ENCODE measurements at regions not wholly inside any gene's neighbourhood (a gene's known extent, or its start where the extent isn't known, plus 50 kb on each side); places are given as distances from the start of the nearest gene placed in this dataset.

GRCh38 chr1:182292193-182292741, 99.3 kb downstream of the GLUL start:
- no peak for DNase-seq

GRCh38 chr1:182291584-182292192, 99.9 kb downstream of the GLUL start:
- DNase-seq, result no peak

DNA sequence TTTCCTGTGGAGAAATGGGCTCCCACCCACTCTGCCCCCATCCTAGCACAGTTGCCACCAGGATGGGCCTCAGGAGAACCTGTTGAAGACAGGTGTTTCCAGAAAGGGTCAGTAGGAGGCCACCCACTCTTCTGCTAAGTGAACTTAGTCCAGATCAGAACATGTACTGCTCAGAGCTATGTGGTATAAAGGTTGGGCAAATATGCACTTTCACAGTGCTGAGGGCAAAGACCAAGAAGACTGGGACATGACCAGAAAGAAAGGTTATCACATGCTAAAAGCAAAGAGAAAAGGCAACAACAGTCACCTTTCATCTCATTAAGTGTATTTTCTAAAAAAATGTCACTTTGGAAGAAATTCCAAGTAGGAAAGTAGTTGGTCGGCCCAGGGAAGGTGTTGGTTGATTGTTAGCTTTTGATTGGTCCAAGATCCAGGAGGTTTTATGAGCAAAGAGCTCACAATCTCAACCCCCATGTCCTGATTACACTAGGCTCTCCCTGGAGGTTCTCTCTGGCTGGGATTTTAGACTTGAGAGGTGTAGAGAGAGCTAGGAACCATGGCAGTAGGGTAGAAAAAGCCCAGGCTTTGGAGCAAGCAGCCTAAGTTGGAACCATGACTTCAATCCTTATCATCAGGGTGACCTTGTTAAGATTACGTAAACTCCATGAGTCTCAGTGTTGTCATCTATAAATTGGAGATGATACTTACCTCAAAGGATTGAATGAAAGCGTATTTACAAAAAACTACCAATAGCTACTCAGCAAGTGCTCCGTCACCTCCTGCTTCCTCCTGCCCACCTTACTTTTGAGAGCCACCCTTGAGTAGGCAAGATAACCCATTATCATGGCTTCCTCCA, 102.6 kb downstream of the GLUL start:
- no peak for DNase-seq

DNA sequence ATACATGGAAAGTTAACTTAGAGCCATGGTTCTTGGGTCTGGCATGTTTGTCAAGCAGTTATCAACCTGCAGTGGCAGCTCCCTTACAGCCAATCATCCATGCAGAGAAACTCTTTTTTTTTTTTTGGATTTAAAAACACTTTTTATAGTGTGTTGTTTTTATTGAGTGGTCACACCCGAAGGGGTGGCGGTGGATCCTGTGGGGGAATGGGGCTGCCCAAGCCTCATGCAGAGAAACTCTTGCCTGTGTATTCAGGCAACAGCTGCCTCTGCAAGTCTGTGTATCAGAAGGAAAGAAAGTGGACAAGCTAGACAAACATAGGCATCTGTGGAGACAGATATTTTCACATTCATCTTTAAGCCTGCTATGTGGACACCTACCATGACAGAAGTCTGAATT, 104.8 kb downstream of the GLUL start:
- no peak for DNase-seq

DNA sequence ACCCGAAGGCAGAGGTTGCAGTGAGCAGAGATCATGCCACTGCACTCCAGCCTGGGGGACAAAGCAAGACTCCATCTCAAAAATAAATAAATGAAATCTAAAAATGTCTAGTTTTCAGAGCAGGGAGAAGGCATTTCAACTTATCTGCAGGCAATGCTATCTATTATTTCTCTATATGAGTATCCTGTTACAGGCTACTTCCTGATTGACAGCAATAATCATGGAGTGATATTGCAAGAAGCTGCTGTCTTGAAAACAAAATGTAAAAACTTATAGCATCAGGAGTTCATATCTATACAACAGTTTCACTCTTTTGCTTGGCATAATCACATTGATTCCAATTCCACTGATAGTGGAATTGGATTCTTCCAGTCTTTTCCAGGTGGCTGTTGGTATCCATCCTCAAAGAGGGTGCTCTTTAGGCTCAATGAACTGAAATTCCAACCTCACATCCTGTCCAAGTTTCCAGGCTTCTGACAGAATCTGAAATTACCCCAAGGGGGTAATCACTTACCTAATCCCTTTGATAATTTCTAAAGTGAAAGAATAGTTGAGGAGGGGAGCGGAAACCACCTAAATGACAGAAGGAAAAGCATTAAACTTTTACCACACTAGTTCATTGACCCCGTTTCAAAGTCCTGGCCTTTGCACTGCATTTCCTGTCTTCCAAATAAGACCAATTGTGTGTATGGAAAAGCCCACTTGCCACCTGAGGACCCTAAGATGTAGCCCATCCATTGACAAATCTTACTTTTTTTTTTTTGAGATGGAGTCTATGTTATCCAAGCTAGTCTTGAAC, 107.6 kb downstream of the GLUL start:
- DNase-seq, result no peak

DNA sequence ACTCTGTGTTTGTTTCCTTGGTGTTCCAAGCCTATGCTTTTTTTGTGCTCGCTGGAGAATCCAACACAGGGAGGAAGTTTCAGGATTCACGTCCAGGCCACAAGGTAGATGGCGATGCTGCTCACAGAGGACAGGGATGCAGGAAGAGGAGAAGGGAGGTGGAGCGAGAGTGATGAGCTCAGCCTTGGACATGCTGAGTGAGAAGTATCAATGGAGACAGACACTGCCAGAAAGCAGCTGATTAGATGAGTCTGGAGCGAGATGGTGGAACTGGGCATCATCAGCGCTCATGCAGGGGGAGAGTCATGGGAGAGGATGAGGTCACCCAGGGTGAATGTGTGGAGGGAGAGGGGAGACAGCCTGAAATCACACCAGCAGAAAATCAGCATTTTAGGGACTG, 110.0 kb downstream of the GLUL start:
- no peak for DNase-seq

DNA sequence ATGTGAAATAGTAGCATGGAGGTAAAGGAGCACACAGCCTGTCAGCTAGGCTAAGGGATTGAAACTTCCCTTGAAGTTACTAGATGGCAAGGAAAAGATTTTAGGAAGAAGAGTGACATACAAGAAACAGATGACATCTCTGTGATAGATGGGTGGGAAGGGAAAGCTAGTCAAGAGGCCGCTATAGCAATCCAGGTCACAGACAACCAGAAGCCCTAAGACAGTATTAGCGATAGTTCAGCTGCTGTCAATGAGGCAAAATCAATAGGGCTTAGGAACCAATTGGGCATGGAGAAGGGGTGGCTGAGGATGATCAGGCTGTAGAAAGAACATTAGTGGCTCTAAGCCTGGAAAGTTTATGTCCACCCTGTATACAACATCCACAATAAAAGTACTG, 111.1 kb downstream of the GLUL start:
- no peak for DNase-seq

GRCh38 chr1:182279724-182280503, 111.7 kb downstream of the GLUL start:
- no peak for DNase-seq

GRCh38 chr1:182279302-182279701, 112.3 kb downstream of the GLUL start:
- no peak for DNase-seq

DNA sequence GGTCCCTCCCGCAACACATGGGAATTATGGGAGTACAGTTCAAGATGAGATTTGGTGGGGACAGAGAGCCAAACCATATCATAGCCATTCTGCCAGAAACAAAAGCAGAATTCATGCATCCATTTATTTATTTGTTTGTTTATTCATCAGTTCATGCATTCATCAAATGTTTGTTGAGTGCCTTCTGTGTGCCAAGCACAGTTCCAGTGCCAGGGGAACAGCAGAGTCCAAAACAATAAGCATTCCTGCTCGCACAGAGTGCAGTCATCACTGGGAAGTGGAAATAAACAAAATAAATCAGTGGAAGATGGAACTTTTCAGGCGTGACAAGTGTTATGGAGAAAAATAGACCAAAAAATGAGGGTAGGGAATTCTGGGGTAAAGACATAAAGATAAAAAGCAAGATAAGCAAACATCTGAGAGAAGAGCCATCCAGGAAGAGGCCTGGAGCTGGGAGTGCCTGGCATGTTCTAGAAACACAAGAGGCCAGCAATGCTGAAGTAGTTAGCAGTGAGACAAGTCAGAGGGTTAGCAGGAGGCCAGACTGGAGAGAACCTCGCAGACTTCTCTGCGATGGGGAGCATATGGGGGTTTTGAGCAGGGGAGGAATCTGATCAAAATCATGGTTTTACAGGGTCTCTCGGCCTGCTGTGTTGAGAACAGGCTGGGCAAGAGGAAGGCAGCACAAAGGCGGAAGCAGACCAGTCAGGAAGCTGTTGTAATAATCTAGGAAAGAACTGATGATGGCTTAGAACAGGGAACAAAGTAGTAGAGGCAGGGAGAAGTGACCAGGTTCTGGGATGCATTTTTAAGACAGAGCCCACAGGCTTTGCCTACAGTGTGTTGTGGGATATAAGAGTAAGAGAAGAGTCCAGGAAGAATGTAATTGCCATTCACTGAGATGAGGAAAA, 113.2 kb downstream of the GLUL start:
- DNase-seq, result no peak

DNA sequence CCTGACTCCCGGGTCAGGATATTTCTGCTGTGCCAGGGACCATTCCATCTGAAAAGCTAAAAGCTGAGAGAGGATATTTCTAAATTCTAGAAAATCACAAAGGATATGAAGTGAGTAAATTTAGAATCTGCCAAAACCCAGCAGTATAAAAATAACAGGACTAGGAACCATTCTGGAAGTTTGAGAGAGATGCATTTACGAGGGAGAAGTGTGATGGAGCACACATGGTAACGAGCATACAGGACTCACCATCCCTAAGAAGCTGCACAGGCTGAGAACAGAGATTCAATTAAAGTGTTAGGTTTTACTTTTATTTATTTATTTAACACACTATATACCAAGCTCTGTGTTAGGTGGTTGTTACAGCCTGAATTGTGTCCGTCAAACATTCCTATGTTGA, 116.3 kb downstream of the GLUL start:
- no peak for DNase-seq

DNA sequence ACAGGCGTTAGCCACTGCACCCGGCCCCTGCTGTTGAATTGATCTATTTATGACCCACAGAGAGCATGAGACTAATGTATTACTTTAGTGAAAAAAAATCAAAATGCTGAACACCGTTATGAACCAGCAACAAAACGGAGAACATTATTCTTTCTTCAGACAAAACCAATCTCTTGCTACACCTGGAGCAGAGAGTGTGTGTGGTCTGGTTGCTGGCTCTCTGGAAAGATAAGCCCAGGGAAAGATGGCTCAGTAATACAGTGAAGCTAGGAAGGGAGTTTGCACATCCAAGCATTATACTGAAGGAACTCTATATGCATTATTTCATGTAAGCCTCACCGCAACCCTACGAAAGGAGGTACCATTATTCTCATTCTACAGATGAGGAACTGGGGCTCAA, 117.0 kb downstream of the GLUL start:
- no peak for DNase-seq

DNA sequence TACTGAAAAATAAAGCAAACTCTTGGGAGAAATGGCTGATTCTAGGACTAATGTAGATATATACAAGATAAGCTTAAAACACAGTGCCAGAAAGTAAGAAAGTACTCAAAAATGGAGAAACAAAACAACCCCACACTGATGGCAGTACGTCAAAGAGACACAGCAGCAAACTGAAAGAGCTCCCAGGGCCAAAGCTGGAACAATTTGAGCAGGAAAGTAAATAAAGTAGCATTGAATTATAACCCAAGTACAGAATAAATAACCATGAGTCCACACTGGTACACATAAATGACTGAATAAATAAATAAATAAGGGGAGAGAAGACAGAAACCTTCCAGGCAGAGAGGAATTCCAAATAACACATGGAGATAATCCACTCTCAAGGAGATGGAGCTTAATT, 120.9 kb downstream of the GLUL start:
- DNase-seq, result no peak

GRCh38 chr1:182269097-182269496, 122.5 kb downstream of the GLUL start:
- DNase-seq, result no peak

DNA sequence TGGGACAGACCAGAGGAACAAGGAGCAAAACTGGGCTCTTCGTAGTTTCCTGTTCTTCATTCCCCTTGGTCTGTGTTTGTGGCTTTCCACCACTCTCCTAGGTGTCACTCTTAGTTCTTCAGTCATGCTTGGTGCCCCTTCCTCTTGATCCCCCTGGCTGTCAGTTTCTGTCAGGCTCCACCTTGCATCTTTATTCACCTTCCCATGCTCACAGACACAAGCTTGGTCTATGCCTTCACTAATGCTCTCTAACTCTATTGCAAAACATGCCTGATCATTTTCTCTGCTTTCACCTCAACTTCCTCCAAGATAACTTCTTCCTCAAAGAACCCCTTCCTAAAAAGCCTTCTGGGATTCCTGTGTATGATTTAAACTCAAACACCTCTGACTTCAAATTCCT, 122.9 kb downstream of the GLUL start:
- DNase-seq, result no peak

DNA sequence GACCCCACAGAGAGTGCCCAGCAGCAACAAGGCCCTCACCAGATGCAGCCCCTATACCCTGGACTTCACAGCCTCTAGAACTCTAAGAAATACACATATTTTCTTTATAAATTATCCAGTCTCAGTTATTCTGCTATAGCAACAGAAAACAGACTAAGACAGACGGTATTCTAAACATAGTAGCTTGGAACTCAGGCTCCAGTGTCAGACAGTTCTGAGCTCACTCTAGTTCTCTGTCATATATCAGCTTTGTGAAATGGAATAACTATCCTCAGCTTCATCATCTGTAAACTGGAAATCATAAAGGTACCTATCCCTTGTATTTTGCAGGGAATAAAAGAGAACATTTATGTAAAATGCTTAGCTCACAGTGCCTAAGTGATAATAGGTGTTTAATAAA, 127.4 kb downstream of the GLUL start:
- DNase-seq, result no peak

DNA sequence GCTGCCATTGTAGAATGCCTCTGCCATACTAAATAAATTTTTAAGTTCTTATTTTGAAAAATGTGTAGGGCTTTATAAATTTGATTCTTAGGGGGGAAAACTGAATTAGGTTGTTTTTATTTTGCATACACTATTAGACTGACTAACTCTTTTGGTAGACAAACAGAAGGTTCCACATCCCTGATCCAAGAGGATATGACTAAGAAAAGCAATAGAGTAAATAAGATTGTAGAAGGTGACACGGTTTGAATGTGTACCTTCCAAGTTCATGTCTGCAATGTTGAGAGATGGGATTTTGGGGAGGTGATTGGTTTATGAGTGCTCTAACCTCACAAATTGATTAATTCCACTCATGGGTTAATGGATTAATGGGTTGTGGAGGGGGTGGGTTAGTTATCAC, 127.9 kb downstream of the GLUL start:
- no peak for DNase-seq

GRCh38 chr1:182262425-182262824, 129.2 kb downstream of the GLUL start:
- no peak for DNase-seq

GRCh38 chr1:182261655-182262054, 129.9 kb downstream of the GLUL start:
- DNase-seq, result no peak

DNA sequence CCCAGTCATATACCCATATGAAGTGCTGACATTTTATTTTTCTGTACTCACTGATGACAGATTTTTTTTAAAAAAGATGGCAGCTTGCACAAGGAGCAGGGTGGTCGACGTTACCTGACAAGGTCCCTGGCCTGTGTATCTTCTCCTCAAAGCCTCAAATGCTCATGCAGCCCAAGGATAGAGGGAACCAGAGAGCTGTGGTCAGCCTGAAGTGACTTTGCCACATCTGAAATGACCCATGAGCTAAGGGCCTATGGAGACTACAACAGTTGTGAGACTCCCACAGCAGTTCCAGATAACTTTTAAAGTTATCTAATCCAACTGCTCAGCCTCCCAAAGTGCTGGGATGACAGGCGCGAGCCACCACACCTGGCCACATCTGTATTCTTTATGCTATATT, 131.1 kb downstream of the GLUL start:
- no peak for DNase-seq

DNA sequence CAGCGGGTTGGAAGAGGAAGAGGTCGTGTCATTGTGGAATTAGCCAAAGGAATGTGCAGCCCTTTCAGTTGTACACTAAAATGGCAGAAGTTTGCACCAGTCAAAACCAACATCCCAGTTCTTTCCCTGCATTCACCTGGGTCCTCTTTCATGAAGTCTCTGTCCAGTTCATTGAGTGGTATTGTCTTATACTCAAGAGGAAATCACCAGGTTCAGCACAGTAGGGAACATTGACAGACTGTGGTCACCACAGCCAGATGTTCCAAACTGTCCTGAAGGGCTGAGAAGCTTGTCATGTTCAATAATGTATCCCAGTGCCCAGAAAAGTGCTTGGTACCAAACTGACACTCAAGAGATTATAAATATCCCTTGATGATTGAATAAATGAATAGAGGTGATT, 131.6 kb downstream of the GLUL start:
- no peak for DNase-seq

Data from CD4-positive, alpha-beta T cell treated with Interleukin-10 for 1 hour (primary cell).